ENCODE measurements at regions not wholly inside any gene's neighbourhood (a gene's known extent, or its start where the extent isn't known, plus 50 kb on each side); places are given as distances from the start of the nearest gene placed in this dataset.
A peak's percentile ranks its signal among the peaks of the same experiment; 100 is the strongest.

DNA sequence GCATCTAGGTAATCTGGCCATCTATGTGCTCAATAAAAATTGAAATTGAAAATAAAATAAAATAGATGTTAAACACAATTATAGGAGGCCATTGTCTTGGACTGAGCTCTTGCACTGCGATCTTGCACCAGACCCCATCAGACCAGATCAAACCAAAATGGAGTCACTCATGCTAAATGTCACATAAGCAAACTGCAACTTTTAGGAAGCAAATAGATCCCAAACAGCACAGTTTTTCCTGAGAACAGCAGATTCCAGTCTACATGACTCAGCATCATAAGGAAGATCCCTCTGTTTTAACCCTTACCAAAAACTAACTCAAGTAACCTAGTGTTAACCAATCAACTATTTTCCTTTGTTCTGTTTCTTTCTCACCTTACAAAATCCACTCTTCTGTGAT, 57.7 kb upstream of the LRP1B start:
- Histone ChIP-seq H4K20me1 (replicated peaks in 1 of 2; ENCODE audit: control insufficient read depth in 1 of 2, insufficient read depth in 2 of 2, low read length in 2 of 2) (no peaks in the 10 kb centered on the region), H2BK120ac (replicated peaks; ENCODE audit: low read depth, low read length) (no peak overlapping the region), H3K79me1 (ENCODE audit: low read depth, low read length) (no peaks in the 10 kb centered on the region), H3K23ac (ENCODE audit: insufficient read length) (no peak overlapping the region), H2BK20ac (ENCODE audit: low read length) (no peak overlapping the region), H4K5ac (ENCODE audit: insufficient read length, low read depth, low read length) (no peak overlapping the region), H3K4me1 (replicated peaks in 1 of 4; ENCODE audit: control insufficient read depth in 3 of 4, insufficient read depth in 4 of 4, low read length in 3 of 4) (0 out of 7 replicates have a peak, but pooled peaks cover 0 to 4% (median 0%) of the 10 kb centered on the region in 4 experiments), H3K79me2 (ENCODE audit: control insufficient read depth in 1 of 2, insufficient read depth in 2 of 2, low read length in 2 of 2) (no peaks in the 10 kb centered on the region), H3K4ac (replicated peaks; ENCODE audit: insufficient read length, low read depth, low read length) (no peak overlapping the region), H3K23me2 (ENCODE audit: low read depth, low read length) (no peaks in the 10 kb centered on the region), H2BK15ac (ENCODE audit: low read length) (no peak overlapping the region), H3K9me3 (ENCODE audit: insufficient read depth in 2 of 2, low read depth in 1 of 2, low read length in 1 of 2) (no peaks in the 10 kb centered on the region), H2AK5ac (ENCODE audit: low read depth, low read length) (no peak overlapping the region), H3K27me3 (replicated peaks in 1 of 4; ENCODE audit: control insufficient read depth in 3 of 4, extremely low read depth in 1 of 4, insufficient read depth in 3 of 4, low read length in 3 of 4) (no peaks in the 10 kb centered on the region), H4K91ac (replicated peaks; ENCODE audit: insufficient read length, low read length) (no peak overlapping the region), H2BK5ac (ENCODE audit: low read depth, low read length) (no peak overlapping the region), H3K4me3 (ENCODE audit: extremely low read depth in 1 of 4, insufficient read depth in 2 of 4, low read depth in 3 of 4, low read length in 4 of 4) (no peak overlapping the region), H3K18ac (ENCODE audit: extremely low read depth, low read length) (no peak overlapping the region), H2AFZ (ENCODE audit: low read length) (peak overlapping the region; percentile 76), H3K36me3 (ENCODE audit: control insufficient read depth in 2 of 4, insufficient read depth in 4 of 4, low read length in 3 of 4) (no peaks in the 10 kb centered on the region), H3K4me2 (ENCODE audit: insufficient read depth in 1 of 2, low read depth in 2 of 2, low read length in 2 of 2) (no peak overlapping the region), H2BK12ac (ENCODE audit: low read depth, low read length) (no peak overlapping the region), H3K56ac (replicated peaks; ENCODE audit: insufficient read length, low read depth, low read length) (no peak overlapping the region), H3K14ac (ENCODE audit: insufficient read length) (no peak overlapping the region), H3K9ac (replicated peaks in 1 of 4; ENCODE audit: extremely low read depth in 1 of 4, low read depth in 3 of 4, low read length in 3 of 4) (no peak overlapping the region), H4K8ac (ENCODE audit: extremely low read depth, insufficient read depth, low read length) (no peak overlapping the region), H3K27ac (ENCODE audit: low read depth, low read length) (no peak overlapping the region)
- FAIRE-seq (no peak), DNase-seq (ENCODE audit: low read depth in 1 of 2, low spot score in 2 of 2) (no peak)
- 95% methylated on average over 1 of the region's 1 CpG; no CpG with 5 or more reads in 1 of the 2 experiments for WGBS, 2 experiments (ENCODE audit: extremely low coverage in 1 of 2, insufficient coverage in 1 of 2, insufficient read length in 1 of 2, insufficient replicate concordance in 2 of 2, low coverage in 1 of 2, low lambda C conversion rate in 2 of 2, missing lambda C conversion rate in 1 of 2)
- CTCF ChIA-PET (ENCODE audit: partially characterized antibody), result no interaction called here
- POLR2A ChIA-PET (ENCODE audit: partially characterized antibody), result no interaction called here
- TF ChIP-seq, protein P1, sequence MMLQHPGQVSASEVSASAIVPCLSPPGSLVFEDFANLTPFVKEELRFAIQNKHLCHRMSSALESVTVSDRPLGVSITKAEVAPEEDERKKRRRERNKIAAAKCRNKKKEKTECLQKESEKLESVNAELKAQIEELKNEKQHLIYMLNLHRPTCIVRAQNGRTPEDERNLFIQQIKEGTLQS (IDR thresholded peaks at IDR 0.05; ENCODE audit: insufficient read depth, low read depth, low read length), result no peak

Data from H1 (cell line).